Body of pancreas (tissue), 4 donors: ENCODE measurements at regions not wholly inside any gene's neighbourhood (a gene's known extent, or its start where the extent isn't known, plus 50 kb on each side); places are given as distances from the start of the nearest gene placed in this dataset.

Experiments used
- CTCF ChIP-seq, 7 experiments: fragments of 450-650 bp in 4 of 7; fragments of 200-600 bp in 3 of 7; sonication (generic) in 3 of 7; IDR thresholded peaks; one replicate each; pipeline ENCODE4 v1.5.1; 2016 to 2019; ENCODE audit warnings: antibody characterized with exemption in 7 of 7
- POLR2A ChIP-seq, 3 donors: fragments of 450-650 bp; IDR thresholded peaks; one replicate each; pipeline ENCODE4 v1.6.1; 2016; ENCODE audit warnings: antibody characterized with exemption in 3 of 3, mild to moderate bottlenecking in 2 of 3

- TF ChIP-seq CTCF (IDR thresholded peaks at IDR 0.05) (no peak), POLR2A (IDR thresholded peaks at IDR 0.05) (no peak)
Measured at GRCh38 chr16:82319038-82319437, 149.0 kb upstream of the MPHOSPH6 start.
